ENCODE measurements at regions not wholly inside any gene's neighbourhood (a gene's known extent, or its start where the extent isn't known, plus 50 kb on each side); places are given as distances from the start of the nearest gene placed in this dataset.

- DNase-seq: no peak
Measured at GRCh38 chr4:110886270-110886669, 263.4 kb upstream of the PITX2 start.

GRCh38 chr4:110886856-110887255 lies 264.0 kb upstream of the PITX2 start:
- DNase-seq: no peak

GRCh38 chr4:110897784-110898183 lies 274.9 kb upstream of the PITX2 start:
- no peak for DNase-seq

- DNase-seq: no peak
Measured at GRCh38 chr4:110898290-110898689, 275.4 kb upstream of the PITX2 start.

GRCh38 chr4:110900213-110900769 lies 277.4 kb upstream of the PITX2 start:
- DNase-seq: no peak

GRCh38 chr4:110902500-110902899 lies 279.6 kb upstream of the PITX2 start:
- no peak for DNase-seq

GRCh38 chr4:110904435-110905065 lies 281.7 kb upstream of the PITX2 start:
- no peak for DNase-seq

GRCh38 chr4:110905367-110905766 lies 282.5 kb upstream of the PITX2 start:
- no peak for DNase-seq

GRCh38 chr4:110907801-110908313 lies 285.0 kb upstream of the PITX2 start:
- no peak for DNase-seq

- no peak for DNase-seq
Measured at GRCh38 chr4:110914791-110915190, 291.9 kb upstream of the PITX2 start.

GRCh38 chr4:110915301-110915700 lies 292.4 kb upstream of the PITX2 start:
- no peak for DNase-seq

GRCh38 chr4:110916505-110916904 lies 293.6 kb upstream of the PITX2 start:
- no peak for DNase-seq

GRCh38 chr4:110917835-110918234 lies 295.0 kb upstream of the PITX2 start:
- no peak for DNase-seq

- no peak for DNase-seq
Measured at GRCh38 chr4:110920990-110921389, 298.1 kb upstream of the PITX2 start.

- no peak for DNase-seq
Measured at GRCh38 chr4:110924761-110925160, 301.9 kb upstream of the PITX2 start.

- no peak for DNase-seq
Measured at GRCh38 chr4:110926841-110927400, 304.0 kb upstream of the PITX2 start.

GRCh38 chr4:110933341-110933740 lies 310.5 kb upstream of the PITX2 start:
- DNase-seq: no peak

- DNase-seq: no peak
Measured at GRCh38 chr4:110944501-110944900, 321.6 kb upstream of the PITX2 start.

GRCh38 chr4:110945600-110945999 lies 322.7 kb upstream of the PITX2 start:
- DNase-seq: no peak

- no peak for DNase-seq
Measured at GRCh38 chr4:110949542-110949941, 326.7 kb upstream of the PITX2 start.

- no peak for DNase-seq
Measured at GRCh38 chr4:110950731-110951130, 327.9 kb upstream of the PITX2 start.

- no peak for DNase-seq
Measured at GRCh38 chr4:110953191-110953590, 330.3 kb upstream of the PITX2 start.

GRCh38 chr4:110953898-110954297 lies 331.0 kb upstream of the PITX2 start:
- DNase-seq: no peak
